Esophagus muscularis mucosa (tissue), 4 donors: ENCODE measurements at regions not wholly inside any gene's neighbourhood (a gene's known extent, or its start where the extent isn't known, plus 50 kb on each side); places are given as distances from the start of the nearest gene placed in this dataset.
"Not testable (repeated sequence)": the region's sequence is repeated elsewhere in the genome, so short reads cannot be mapped to it uniquely, and the experiment has no call there.

ENCODE experiments used
- DNase-seq: peaks from one replicate; pipeline ENCODE4 v3.0.0-alpha.2; 2017; ENCODE audit errors: extremely low spot score
- H3K27ac ChIP-seq, 4 donors: fragments of 200-600 bp; sonication (generic); replicated peaks in 1 of 4; 1 replicate in 3 of 4; 2 replicates in 1 of 4; pipeline ENCODE4 v1.5.1; 2016 to 2019; ENCODE audit warnings: mild to moderate bottlenecking in 1 of 4
- H3K27me3 ChIP-seq, 4 donors: fragments of 200-600 bp; sonication (generic); one replicate each; pipeline versions ENCODE4 v1.5.1 to v1.6.0; 2016 to 2019
- H3K36me3 ChIP-seq, 4 donors: fragments of 200-600 bp; sonication (generic); one replicate each; pipeline ENCODE4 v1.5.1; 2016 to 2019
- H3K4me1 ChIP-seq, 4 donors: fragments of 200-600 bp; sonication (generic); one replicate each; pipeline ENCODE4 v1.5.1; 2016 to 2019
- H3K4me3 ChIP-seq, 4 donors: fragments of 200-600 bp; sonication (generic); 1 replicate in 2 of 4; 2 replicates in 2 of 4; pipeline ENCODE4 v1.5.1; 2016 to 2019; ENCODE audit warnings: mild to moderate bottlenecking in 4 of 4, moderate library complexity in 1 of 4
- H3K9me3 ChIP-seq, 4 donors: fragments of 200-600 bp; sonication (generic); 1 replicate in 3 of 4; 2 replicates in 1 of 4; pipeline ENCODE4 v1.5.1; 2016 to 2019
- CTCF ChIP-seq, 3 experiments: fragments of 200-600 bp in 2 of 3; fragments of 450-650 bp in 1 of 3; sonication (generic) in 2 of 3; IDR thresholded peaks; one replicate each; pipeline ENCODE4 v1.5.1; 2017 to 2019; ENCODE audit warnings: antibody characterized with exemption in 3 of 3, mild to moderate bottlenecking in 2 of 3, moderate library complexity in 1 of 3
- EP300 ChIP-seq: sonication (generic); formaldehyde crosslinking; IDR thresholded peaks from one replicate; pipeline ENCODE4 v1.6.1; 2017; ENCODE audit warnings: antibody characterized with exemption
- POLR2A ChIP-seq: fragments of 450-650 bp; IDR thresholded peaks from one replicate; pipeline ENCODE4 v1.6.1; 2017; ENCODE audit warnings: antibody characterized with exemption, moderate library complexity, mild to moderate bottlenecking, low read depth
- POLR2AphosphoS5 ChIP-seq, 2 donors: sonication (generic); formaldehyde crosslinking; IDR thresholded peaks; one replicate each; pipeline ENCODE4 v1.6.1; 2017; ENCODE audit warnings: antibody characterized with exemption in 2 of 2
- WGBS: methylation state at CpG from one replicate; pipeline ENCODE4 v1.1.5; 2018; 5-methylcytosine and 5-hydroxymethylcytosine counted together
- intact Hi-C: fragments of 100-400 bp; cut with DNase I; formaldehyde crosslinking; loops from one replicate; pipeline ENCODE4 v1.15.1; 2023

GRCh38 chr17:27960183-27960849 is 67.2 kb upstream of the LYRM9 start:
- H3K4me3 ChIP-seq, result no peak overlapping the region
- no peaks in the 10 kb centered on the region for H3K4me1 ChIP-seq
- no peak overlapping the region for H3K27ac ChIP-seq
- WGBS, result 78% methylated on average over 6 of the region's 6 CpGs
- peaks cover 0 to 30% (median 0%) of the 10 kb centered on the region in 4 donors for H3K27me3 ChIP-seq
- H3K9me3 ChIP-seq, result no peaks in the 10 kb centered on the region
- intact Hi-C loops, result no loop called here
- H3K36me3 ChIP-seq, result no peaks in the 10 kb centered on the region
- no peak for TF ChIP-seq POLR2AphosphoS5 (IDR thresholded peaks at IDR 0.05)
- TF ChIP-seq EP300, result no peak
- no peak for TF ChIP-seq CTCF (IDR thresholded peaks at IDR 0.05)
- TF ChIP-seq POLR2A, result no peak
- no peak for DNase-seq

- DNase-seq, H3K4me3 ChIP-seq, H3K9me3 ChIP-seq, H3K4me1 ChIP-seq, H3K36me3 ChIP-seq, H3K27ac ChIP-seq, intact Hi-C loops: not testable (repeated sequence)
- 86% methylated on average over 3 of the region's 3 CpGs for WGBS
- peaks cover 0 to 24% (median 0%) of the 10 kb centered on the region in 4 donors for H3K27me3 ChIP-seq
These were observed 69.4 kb upstream of the LYRM9 start for GRCh38 chr17:27962581-27962980.

DNA sequence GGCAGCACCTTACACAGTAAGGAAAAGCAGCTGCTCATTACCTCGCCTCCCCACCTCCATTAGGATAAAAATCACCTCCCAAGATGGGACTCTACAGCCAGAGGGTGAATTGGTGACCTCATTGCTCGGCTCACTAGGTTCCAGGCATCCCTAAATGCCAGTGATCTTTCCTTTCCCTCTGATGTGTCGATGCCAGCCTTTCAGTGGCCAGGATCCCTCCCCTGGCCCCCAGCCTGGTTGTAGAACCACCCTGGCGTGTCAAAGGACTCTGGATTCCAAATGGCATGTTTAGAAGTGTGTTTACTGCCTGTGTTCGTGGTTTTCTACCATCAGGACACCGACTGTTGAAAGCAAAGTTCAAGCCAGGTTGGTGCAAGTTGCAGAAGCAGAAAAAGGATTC is 72.1 kb upstream of the LYRM9 start:
- Histone ChIP-seq H3K36me3 (no peaks in the 10 kb centered on the region), H3K9me3 (no peaks in the 10 kb centered on the region), H3K4me1 (no peaks in the 10 kb centered on the region), H3K4me3 (no peak overlapping the region), H3K27ac (no peak overlapping the region), H3K27me3 (peaks cover 0 to 14% (median 0%) of the 10 kb centered on the region in 4 donors)
- intact Hi-C loops, result no loop called here
- DNase-seq, result no peak
- no peak for TF ChIP-seq POLR2A
- TF ChIP-seq EP300, result no peak
- TF ChIP-seq POLR2AphosphoS5 (IDR thresholded peaks at IDR 0.05), result no peak
- no peak for TF ChIP-seq CTCF (IDR thresholded peaks at IDR 0.05)
- WGBS, result 81% methylated on average over 6 of the region's 6 CpGs

- no peaks in the 10 kb centered on the region for H3K36me3 ChIP-seq
- H3K27ac ChIP-seq, result no peak overlapping the region
- no peak for DNase-seq
- no peaks in the 10 kb centered on the region for H3K27me3 ChIP-seq
- H3K9me3 ChIP-seq, result no peaks in the 10 kb centered on the region
- 91% methylated on average over 8 of the region's 8 CpGs for WGBS
- intact Hi-C loops, result no loop called here
- H3K4me3 ChIP-seq, result no peak overlapping the region
- no peak for TF ChIP-seq POLR2A
- TF ChIP-seq CTCF (IDR thresholded peaks at IDR 0.05), result no peak
- no peak for TF ChIP-seq POLR2AphosphoS5 (IDR thresholded peaks at IDR 0.05)
- no peak for TF ChIP-seq EP300
- no peaks in the 10 kb centered on the region for H3K4me1 ChIP-seq
These were observed 74.2 kb upstream of the NLK start for GRCh38 chr17:27968206-27968732.

GRCh38 chr17:27970587-27970986 is 71.9 kb upstream of the NLK start:
- no peaks in the 10 kb centered on the region for H3K4me1 ChIP-seq

More at GRCh38 chr17:27970587-27970986, 71.9 kb upstream of the NLK start:
- H3K9me3 ChIP-seq, result peaks cover 0 to 5% (median 0%) of the 10 kb centered on the region in 4 donors
- WGBS, result 90% methylated on average over 3 of the region's 3 CpGs
- intact Hi-C loops, result no loop called here
- H3K27me3 ChIP-seq, result no peaks in the 10 kb centered on the region
- H3K27ac ChIP-seq, result no peak overlapping the region
- DNase-seq, result no peak
- no peak overlapping the region for H3K4me3 ChIP-seq
- no peaks in the 10 kb centered on the region for H3K36me3 ChIP-seq
- no peak for TF ChIP-seq POLR2A
- no peak for TF ChIP-seq POLR2AphosphoS5 (IDR thresholded peaks at IDR 0.05)
- TF ChIP-seq EP300, result no peak
- no peak for TF ChIP-seq CTCF (IDR thresholded peaks at IDR 0.05)
